HG02973 (cell line): ENCODE measurements at regions not wholly inside any gene's neighbourhood (a gene's known extent, or its start where the extent isn't known, plus 50 kb on each side); places are given as distances from the start of the nearest gene placed in this dataset.

ENCODE experiments used
- ATAC-seq: cut with Tn5 transposase; IDR thresholded peaks from one replicate; pipeline ENCODE4 v1.9.1; 2021; ENCODE audit warnings: moderate library complexity; ENCODE audit not compliant: unreplicated experiment

- no peak for ATAC-seq
These were observed 52.5 kb upstream of the NEDD4L start for GRCh38 chr18:57991552-57991951.

- no peak for ATAC-seq
These were observed 54.5 kb upstream of the NEDD4L start for GRCh38 chr18:57989536-57989935.

GRCh38 chr18:57984490-57985115 lies 59.4 kb upstream of the NEDD4L start:
- ATAC-seq, result no peak

GRCh38 chr18:57983965-57984364 lies 60.1 kb upstream of the NEDD4L start:
- ATAC-seq, result no peak

GRCh38 chr18:57983472-57983871 lies 60.6 kb upstream of the NEDD4L start:
- no peak for ATAC-seq

- no peak for ATAC-seq
These were observed 61.5 kb upstream of the NEDD4L start for GRCh38 chr18:57982372-57983021.

- ATAC-seq, result no peak
These were observed 62.6 kb upstream of the NEDD4L start for GRCh38 chr18:57981308-57982028.

- ATAC-seq, result no peak
These were observed 63.3 kb upstream of the NEDD4L start for GRCh38 chr18:57980573-57981307.

- ATAC-seq, result peak; percentile 65
These were observed 67.7 kb upstream of the NEDD4L start for GRCh38 chr18:57976230-57976773.

GRCh38 chr18:57975805-57976204 lies 68.2 kb upstream of the NEDD4L start:
- ATAC-seq, result no peak

- ATAC-seq, result no peak
These were observed 69.3 kb upstream of the NEDD4L start for GRCh38 chr18:57974585-57975265.

- no peak for ATAC-seq
These were observed 70.1 kb upstream of the NEDD4L start for GRCh38 chr18:57973889-57974288.

GRCh38 chr18:57970356-57971095 lies 73.5 kb upstream of the NEDD4L start:
- no peak for ATAC-seq

GRCh38 chr18:57969824-57970223 lies 74.2 kb upstream of the NEDD4L start:
- ATAC-seq, result no peak

- ATAC-seq, result no peak
These were observed 78.8 kb upstream of the NEDD4L start for GRCh38 chr18:57965246-57965645.

- no peak for ATAC-seq
These were observed 82.0 kb upstream of the NEDD4L start for GRCh38 chr18:57961876-57962505.

- no peak for ATAC-seq
These were observed 82.6 kb upstream of the NEDD4L start for GRCh38 chr18:57961411-57961810.

- no peak for ATAC-seq
These were observed 84.7 kb upstream of the NEDD4L start for GRCh38 chr18:57959278-57959677.

GRCh38 chr18:57957210-57957609 lies 86.8 kb upstream of the NEDD4L start:
- ATAC-seq, result no peak

- no peak for ATAC-seq
These were observed 87.5 kb upstream of the NEDD4L start for GRCh38 chr18:57956491-57956890.
